ENCODE measurements at regions not wholly inside any gene's neighbourhood (a gene's known extent, or its start where the extent isn't known, plus 50 kb on each side); places are given as distances from the start of the nearest gene placed in this dataset.

GRCh38 chr15:70154718-70155347, 57.1 kb upstream of the TLE3 start:
- intact Hi-C loops (cut with micrococcal nuclease): no loop called here

- intact Hi-C loops (cut with micrococcal nuclease): no loop called here
Measured at GRCh38 chr15:70153921-70154717, 56.4 kb upstream of the TLE3 start.

- intact Hi-C loops (cut with micrococcal nuclease): no loop called here
Measured at GRCh38 chr15:70152070-70152480, 54.4 kb upstream of the TLE3 start.

- intact Hi-C loops (cut with micrococcal nuclease): no loop called here
Measured at GRCh38 chr15:70151462-70151861, 53.7 kb upstream of the TLE3 start.

GRCh38 chr15:70151003-70151402, 53.3 kb upstream of the TLE3 start:
- intact Hi-C loops (cut with micrococcal nuclease): no loop called here

- intact Hi-C loops (cut with micrococcal nuclease): no loop called here
Measured at GRCh38 chr15:70150405-70150747, 52.7 kb upstream of the TLE3 start.

GRCh38 chr15:70149667-70150404, 52.1 kb upstream of the TLE3 start:
- intact Hi-C loops (cut with micrococcal nuclease): no loop called here

- intact Hi-C loops (cut with micrococcal nuclease): no loop called here
Measured at GRCh38 chr15:70147778-70148177, 50.1 kb upstream of the TLE3 start.

Data from T-helper 2 cell treated with Interferon-gamma antibody and Interleukin-4, amounts not matched to agents 100 ng/mL and 5 ng/mL, for 36 hours (primary cell).